CD4-positive, alpha-beta T cell treated with Interleukin-15 for 1 hour (primary cell): ENCODE measurements at regions not wholly inside any gene's neighbourhood (a gene's known extent, or its start where the extent isn't known, plus 50 kb on each side); places are given as distances from the start of the nearest gene placed in this dataset.

Experiments used
- DNase-seq: peaks from one replicate; pipeline ENCODE4 v3.0.0-alpha.2; 2020

DNA sequence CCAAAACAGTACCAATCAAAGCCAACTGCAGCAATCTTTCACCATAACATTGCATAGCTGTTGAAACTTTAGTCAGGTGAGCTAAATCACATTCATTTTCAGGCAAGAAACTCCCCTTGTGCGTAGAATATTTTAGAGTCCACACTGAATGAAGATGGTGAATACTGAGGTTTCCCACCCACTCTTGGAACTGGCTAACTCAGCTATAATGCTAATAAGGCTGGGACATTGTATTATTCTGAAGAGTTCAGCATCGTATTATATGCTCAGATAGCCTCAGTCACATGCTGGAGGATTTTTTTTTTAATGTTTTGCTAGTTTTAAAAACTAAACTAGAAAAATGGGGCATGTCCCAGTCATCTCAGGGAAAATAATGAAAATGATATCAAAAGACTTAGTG, 352.3 kb upstream of the FMN2 start:
- no peak for DNase-seq

DNA sequence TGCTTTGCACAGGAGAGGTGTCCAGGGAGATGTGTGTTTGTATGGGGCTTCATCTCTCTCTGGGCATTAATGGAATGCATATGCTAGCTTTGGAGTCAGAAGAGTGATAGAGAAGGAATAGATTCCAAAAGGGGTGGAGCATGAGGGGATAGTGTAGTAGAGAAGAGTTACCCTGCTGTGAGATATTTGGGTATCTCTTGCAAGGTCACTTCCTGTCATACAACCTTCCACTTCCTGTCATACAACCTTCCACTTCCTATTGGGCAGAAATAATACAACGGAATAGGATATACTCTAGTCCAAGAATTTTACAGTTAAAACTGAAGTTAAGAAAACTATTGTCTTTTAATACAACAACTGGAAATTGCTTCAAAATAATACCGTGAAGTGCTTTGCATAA, 351.8 kb upstream of the FMN2 start:
- DNase-seq, result no peak

DNA sequence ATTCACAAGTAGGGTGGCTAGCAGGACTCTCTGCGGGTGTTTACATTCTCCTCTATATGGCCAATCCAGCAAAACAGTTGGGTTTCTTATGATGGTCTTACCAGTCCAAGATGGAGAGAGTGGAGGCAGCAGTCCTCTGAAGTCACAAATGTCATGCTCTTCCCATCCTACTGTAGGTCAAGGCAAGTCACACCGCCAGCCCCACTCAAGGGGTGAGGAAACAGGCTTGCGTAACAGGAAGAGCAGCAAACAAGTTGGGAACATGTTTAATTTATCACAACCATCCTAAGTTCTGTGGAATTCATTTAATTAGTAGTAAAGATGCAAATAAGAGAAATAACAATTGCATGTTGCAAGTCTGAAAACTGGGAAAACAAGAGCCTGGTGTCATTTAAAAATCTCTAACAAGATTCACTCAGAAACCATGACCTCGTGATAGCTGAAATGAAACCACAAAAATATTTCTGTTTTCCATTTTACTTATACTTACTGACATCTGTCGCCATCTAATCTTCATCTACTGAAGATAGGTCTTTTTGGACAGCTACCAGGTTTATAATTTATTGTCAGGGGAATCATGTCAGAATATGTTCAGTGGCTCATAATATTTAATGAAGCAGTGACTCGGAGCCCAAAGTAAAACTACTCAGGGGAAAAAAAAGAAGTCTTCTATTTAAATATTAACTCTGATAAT, 349.1 kb upstream of the FMN2 start:
- DNase-seq, result no peak

DNA sequence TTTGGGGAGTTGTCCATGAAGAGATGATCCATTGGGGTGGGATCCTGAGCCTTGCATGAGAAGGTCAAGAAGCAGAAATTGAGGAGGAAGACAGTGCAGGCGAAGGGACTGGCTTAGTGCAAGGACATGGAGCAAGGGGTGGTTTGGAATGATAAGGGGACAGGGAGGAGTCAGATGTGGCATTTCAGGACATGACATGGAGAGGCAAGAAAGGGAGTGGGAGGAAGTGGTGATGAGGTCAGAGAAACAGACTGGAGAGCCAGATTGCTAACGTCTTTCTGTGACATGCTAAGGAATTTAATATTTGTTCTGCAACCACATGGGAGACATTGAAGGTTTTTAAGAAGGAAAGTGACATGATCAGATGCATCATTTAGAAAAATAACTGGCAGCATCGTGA, 346.8 kb upstream of the FMN2 start:
- DNase-seq, result no peak

DNA sequence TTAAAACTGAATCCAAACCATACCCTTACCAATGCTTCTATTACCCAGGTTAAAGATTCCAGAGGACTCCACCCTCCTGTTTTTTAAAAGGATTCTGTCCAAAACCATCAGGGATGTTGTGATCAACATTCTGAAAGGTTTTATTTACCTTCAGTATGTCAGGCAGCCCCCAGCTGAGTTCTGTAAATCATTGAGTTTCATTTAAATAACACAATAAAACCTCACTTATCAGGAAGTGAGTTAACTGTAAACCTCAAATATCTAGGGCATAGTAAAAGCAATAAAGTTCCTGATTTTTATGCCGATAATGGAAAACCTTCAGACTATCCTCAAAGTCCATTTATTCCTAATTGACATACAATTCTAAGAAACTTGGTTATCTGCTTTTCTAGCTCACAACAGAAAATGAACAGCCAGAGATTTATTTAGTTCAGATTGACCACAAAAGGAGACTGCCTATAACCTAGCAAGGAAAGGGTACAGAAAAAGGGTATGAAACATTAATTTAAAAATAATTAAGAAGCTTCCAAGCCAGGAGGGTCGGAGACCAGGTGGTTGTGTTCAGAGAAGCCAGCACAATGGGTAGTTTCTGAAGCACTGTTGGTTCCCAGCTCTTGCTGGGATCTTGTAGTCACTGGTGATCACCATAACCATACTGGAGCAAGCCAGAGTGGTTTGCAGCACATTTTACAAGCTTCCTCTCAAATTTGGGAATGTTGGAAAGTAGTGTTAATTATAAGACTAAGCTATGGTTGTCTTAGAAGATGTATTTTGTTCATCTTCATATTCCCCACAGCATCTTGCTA, 336.4 kb upstream of the FMN2 start:
- no peak for DNase-seq

DNA sequence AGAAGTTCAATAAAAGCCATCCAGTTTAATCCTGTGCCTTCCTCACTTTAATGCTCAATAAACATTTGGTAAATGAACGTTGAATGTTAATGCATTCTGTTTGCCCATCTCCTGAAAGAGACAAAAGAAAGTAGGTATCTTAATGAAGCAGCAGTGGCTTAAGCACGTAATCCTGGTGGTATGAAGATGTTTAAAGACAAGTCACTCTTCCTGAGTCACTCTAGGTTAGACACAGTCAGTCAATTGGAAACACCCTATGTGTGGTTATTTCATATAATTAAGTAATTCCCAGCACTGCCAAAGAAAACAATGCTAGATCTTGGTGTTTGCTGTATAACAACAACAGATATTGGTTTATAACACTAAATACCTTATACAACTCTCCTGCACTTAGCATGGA, 334.0 kb upstream of the FMN2 start:
- no peak for DNase-seq

DNA sequence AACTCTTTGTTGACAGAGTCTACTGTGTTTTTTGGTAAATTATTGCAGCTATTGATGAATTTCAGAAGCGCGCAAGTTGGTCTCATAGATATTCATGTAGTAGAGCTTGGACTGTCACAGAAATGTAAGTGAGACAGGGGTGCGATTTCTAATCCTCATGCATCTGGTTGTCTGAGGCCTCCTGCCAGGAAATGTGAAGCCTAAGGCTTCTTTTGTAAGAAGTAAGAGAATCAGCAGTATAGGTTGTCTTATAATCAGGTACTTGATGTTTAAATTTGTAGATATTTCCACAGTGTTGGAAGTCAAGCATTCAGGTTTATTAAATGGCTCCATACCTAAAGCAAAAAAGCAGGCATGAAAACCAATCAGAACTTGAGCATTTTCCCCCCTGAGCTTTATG, 332.9 kb upstream of the FMN2 start:
- DNase-seq, result no peak

DNA sequence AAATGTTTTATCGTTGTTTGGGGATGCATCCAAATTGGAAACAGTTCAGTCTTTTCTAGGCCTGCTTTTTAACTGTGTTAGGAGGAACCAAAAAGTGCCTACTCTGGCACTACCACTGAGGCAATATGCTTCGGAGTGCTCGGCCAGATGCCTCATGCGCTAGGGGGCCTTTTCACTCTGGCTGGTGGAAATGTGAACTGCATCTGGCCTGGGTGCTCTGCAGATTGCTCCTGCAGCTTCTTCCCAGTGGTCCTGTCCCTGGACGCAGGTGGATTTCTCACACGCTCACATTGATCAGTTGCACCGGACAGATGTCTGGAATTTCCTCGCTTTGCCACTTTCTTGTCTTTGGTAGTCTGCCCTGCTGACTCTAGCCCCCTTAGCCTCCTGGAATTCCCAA, 330.2 kb upstream of the FMN2 start:
- no peak for DNase-seq

DNA sequence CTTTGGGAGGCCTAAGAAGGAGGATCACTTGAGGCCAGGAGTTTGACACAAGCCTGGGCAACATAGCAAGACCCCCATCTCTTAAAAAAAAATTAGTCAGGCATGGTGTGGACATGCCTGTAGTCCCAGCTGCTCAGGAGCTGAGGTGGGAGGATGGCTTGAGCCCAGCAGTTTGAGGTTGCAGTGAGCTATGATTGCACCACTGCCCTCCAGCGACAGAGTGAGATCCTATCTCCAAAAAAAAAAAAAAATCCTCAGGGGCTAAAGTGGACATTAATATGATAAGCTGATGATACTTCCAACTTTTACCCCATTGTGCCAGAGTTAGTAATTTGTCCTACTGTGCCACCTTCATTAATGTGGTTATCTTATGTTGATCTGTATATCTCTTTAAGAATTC, 327.8 kb upstream of the FMN2 start:
- DNase-seq, result no peak

DNA sequence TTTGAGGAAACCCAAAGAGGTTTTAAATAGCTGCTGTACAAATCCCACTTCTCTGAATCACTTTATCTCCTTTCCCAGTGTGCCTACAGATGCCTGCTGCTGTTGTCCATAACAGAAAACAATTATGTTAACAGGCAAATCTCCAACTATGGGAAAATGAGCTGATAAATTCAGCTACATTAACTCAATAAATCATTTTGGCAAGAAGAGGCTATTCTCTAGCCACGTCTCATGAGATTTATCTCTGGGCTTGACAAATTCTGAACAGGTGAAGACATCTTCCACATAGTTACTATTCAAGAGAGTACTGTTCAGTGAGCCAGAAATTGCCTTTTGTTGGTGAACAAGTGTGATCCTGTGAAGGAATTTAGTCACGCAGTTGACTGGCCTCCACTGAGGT, 327.1 kb upstream of the FMN2 start:
- no peak for DNase-seq

DNA sequence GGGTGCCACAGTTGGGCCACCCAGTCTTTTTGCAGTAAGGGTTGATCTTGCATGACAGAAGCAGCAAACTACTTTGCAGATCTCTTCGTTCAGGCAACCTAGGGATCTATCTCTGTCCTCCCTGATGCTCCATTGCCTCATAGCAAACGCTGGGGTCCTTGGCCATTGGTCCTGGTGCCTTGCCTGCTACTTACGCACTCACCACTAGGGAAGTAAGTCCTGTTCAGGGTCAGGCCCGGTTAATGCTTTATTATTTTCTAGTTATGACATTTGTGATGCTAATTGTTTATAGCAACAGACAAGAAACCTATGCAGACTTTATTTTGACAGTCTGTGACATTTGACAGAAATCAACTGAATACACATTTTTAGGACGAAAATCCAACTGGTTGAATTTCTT, 326.5 kb upstream of the FMN2 start:
- DNase-seq, result no peak

DNA sequence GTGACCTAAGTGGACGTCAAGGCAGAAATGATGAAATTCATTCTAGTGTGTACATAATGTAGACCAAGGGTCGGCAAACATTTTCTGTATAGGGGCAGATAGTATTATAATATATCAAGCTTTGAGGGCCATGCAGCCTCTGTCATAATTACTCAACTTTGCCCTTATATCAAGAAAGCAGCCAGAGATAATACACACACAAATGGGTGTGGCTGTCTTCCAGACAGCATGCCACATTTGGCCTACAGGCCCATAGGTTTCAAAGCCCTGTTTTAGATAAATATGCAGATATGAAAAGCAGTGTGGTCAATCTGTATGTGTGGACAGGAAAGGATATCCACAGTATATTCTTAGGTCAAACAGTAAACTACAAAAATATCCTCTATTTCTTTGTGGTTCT, 320.1 kb upstream of the FMN2 start:
- no peak for DNase-seq

DNA sequence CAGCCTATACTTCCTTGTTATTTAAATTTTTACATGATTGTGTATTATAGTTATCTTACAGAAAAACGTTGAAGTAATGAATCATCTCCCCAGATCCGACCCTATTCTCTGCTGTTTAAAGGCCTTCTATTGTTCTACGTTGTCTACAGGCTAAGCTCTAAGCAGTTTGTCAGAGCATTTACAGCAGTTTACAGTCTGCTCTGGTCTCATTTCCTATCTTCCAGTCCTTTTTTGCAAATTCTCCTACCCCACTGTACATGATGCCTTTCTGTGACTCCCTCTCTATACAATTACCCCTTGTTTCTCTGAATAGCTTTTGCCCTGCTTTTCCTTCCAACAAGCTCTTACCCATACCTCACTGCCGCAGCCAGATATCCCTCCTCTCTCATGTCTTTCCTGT, 319.2 kb upstream of the FMN2 start:
- no peak for DNase-seq

DNA sequence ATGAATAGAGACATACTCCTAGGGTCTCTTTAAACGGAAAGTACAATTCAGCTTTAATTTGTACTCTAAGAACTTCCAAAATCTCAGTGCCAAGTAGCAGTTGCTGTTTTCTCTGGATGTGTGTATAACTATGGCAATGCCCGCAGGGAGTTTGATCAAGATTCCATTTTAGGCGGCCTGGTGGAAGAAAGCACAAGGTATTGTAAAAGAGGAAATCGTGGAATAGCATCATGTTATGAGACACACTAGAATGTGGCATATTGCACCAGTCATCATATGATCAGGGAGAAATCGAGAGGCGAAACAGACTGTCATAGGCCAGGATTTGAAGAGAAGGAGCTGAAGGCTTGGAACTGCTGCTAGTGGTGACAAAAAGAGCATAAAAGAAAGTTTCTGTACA, 316.2 kb upstream of the FMN2 start:
- DNase-seq, result no peak

DNA sequence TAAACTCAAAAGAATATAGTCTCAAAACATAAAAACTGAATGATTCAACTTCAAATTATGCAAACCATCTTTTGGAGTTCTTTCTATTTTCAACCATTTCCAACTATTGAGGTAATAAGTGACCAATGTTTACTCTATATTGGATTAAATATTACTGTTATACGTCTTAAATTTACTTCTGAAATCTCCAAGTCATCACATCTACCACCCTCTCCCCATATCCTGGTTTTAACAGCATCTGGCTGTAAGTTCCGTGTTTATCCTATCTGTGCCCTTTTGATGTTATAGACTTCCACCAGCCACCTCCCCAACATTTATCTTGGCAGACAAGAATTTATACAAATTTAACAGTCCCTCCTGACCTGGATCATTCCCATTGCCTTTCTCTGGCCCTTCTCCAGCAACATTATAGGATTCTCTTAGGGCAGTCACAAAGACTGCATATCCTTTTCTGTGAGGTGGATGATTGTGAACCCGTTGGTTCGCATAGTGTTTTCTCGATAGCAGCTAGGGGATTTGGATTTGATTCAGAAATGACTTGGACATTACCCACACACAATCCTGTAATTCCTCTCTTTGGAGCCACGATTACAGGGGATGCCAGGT, 313.4 kb upstream of the FMN2 start:
- no peak for DNase-seq

DNA sequence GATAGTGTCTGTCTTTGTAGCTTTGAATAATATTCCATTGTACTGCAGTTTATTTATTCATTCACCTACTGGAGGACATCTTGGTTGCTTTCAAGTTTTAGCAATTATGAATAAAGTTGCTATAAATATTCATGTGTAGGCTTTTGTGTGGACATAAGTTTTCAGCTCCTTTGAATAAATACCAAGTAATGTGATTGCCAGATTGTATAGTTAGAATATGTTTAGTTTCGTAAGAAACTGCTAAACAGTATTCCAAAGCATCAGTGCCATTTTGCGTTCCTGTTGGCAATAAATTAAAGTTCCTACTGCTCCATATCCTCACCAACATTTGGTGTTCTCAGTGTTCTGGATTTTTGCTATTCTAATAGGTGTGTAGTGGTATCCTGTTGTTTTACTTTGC, 311.7 kb upstream of the FMN2 start:
- no peak for DNase-seq

DNA sequence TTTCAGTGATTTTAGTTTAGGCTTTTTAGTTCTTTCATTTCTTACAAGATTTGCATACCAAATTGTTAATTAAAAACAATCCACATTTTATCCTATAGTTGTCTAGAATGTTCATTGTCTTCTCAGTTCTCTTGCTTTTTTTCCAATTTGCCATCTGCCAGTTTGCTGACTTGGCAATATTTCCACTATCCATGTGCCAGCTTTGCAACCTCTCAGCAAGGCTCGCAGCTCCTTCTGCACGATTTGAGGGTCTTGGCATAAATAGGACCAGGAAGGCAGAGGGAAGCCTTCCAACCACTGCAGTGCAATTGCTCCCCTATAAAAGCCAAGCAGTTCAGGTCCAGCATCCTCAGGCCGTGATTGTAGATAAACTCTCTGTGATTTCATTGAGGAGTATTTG, 306.8 kb upstream of the FMN2 start:
- no peak for DNase-seq

DNA sequence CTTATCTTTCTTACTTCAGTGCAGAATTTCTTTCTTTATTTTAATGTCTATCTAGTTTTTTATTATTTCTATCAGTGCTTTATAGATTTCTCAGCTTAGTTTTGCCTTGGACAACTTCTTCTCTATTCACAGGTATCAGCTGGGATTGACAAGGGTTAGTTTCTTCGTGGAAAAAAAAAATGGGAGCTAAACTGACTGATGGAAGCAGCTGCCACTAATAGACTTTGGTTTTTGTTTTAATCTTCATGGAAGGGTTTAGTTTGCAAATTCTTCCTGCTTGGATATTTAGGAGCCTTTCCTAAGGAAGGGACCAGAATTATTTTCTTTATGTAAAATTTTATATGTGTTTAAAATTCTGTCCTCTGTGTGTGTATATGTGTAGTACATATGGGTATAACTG, 306.1 kb upstream of the FMN2 start:
- DNase-seq, result no peak

DNA sequence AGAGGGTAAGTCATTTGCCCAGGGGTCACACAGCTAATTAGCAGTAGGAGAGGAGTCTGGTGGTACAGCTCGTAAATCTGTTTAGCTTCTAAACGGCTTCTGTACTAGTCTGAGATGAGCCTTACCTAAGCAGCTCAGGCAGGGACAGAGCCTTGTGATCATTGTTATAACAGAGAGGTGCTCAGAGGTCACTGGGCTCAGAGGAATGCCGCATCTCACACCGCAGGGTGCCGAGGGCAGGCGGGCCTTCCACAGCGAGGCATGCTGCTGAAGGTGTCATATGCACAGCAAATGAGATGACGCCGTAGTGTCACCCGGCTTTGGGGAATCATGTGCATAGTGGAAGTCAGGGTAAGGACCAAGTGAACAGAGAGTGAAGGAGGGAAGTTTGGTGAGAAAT, 305.2 kb upstream of the FMN2 start:
- no peak for DNase-seq

DNA sequence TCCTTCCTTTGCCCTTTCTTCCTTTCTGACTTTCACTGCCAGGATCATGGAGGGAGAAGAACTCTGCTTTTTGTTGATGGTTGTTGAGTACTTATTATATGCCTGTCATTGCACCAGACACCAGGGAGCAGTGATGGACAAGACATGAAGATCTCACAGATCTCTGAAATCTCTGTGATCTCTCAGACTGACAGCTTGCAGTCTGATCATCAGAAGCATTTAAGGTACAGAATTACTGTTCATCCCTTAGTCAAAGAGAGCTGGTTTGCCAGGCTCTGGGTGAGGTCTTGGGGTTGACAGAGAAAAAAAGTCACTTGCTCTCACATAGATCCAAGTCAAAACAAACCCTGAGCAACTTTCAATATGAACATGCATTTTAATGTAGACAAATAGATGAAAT, 299.5 kb upstream of the FMN2 start:
- DNase-seq, result no peak

DNA sequence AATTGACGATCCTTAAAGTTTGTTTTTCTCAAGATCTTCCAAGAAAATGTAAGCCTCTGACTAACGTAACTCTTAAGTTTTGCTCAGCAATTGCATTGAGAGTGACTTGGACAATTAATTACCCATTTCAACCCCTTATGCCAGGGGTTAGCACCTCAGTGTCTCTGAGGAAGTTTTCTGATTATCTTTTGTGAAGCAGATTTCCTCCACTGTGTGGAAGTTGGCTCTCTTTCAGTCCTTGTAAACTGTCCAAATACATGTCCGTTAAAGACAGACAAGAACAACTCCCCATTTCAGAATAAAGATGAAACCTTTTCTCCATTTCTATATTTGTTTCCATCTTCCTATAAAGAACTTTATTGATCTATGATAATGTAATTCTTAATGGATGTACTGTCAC, 296.4 kb upstream of the FMN2 start:
- DNase-seq, result no peak

DNA sequence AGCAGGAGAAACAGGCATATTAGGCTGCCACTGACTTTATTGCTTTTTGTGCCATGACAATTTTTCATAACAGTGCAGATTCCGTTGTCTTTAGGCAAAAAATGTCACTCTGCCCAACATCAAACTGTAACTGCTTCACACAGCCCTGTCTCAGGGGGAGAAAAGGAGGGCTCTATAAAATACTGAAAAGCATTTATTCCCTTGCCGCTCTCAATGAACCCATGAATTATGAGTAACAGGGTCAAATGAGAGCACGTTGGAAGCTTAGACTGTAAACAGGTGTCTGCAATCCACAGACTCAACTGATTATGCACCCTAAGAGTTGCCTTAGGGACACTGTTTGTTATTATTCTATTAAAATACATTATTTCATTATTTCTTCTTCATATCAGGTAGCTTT, 292.1 kb upstream of the FMN2 start:
- DNase-seq, result no peak

DNA sequence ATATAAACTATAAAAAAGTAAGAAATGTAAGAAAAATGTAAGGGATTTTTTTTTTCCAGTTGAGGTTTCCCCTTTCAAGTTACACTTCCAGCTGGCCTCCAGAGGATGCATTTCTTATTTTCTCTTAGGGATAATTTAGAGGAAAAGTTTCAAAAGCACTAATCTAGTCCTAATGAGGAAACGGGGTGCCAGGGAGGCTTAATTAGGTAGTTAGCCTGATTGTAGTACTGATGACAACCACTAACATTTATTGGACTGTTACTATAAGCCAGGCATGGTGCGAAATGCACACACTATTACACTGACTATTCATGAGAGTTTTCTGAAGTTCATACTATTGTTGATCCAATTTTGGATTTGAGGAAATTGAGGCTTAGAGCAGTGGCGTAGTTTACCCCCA, 290.8 kb upstream of the FMN2 start:
- DNase-seq, result no peak

DNA sequence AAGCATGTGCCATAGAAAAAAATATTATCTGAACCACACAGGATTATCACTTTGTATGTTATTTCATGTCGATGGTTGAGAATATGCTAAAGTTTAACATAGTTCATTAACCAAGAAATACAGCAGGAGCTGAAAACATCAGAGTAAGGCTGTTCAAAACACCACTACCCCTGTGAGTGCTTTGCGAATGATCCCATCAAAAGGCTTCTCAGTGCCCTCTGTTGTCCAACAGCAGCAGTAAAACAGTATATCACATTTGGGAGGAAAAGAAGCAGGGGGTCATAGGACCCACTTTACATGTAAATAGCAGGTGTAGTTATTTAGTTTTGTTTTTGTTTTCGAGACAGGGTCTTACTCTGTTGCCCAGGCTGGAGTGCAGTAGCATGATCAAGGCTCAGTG, 289.4 kb upstream of the FMN2 start:
- DNase-seq, result no peak

DNA sequence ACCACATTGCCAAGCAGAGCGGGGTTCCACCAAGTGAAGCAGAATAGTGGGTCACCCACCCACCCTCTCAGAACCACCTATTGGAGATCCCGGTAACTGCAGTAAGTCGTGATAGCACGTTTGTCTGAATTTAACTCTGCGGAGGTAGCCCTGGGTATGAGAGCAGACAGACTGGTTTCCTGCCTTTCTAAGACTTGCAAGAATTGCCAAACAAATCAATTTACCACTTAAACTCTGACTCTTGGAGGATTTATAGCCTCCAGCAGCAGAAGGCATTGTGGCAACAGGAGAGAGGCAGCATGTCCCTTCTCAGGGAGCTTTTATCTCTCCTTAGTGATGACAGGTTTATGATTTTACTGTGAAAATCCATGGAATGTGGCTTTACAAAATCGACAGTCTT, 287.9 kb upstream of the FMN2 start:
- DNase-seq, result no peak
